GM23338 (cell line): ENCODE measurements at regions not wholly inside any gene's neighbourhood (a gene's known extent, or its start where the extent isn't known, plus 50 kb on each side); places are given as distances from the start of the nearest gene placed in this dataset.

ENCODE experiments used
- ATAC-seq: fragments of 200-7000 bp; cut with Tn5 transposase; 3 replicates; pipeline ENCODE4 v1.9.1; 2020
- DNase-seq: peaks from one replicate; pipeline ENCODE4 v3.0.0-alpha.2; 2015; ENCODE audit warnings: low spot score
- H2AFZ ChIP-seq: fragments of 200-600 bp; sonication (generic); 2 replicates; pipeline ENCODE4 v1.8.0; 2016; ENCODE audit warnings: antibody characterized with exemption, mild to moderate bottlenecking, moderate library complexity
- H3F3A ChIP-seq: fragments of 200-600 bp; sonication (generic); replicated peaks from 2 replicates; pipeline ENCODE4 v1.8.0; 2017; ENCODE audit warnings: antibody characterized with exemption, mixed run types, low read depth
- H3K27ac ChIP-seq: fragments of 200-600 bp; sonication (generic); 2 replicates; pipeline ENCODE4 v1.6.1; 2016; ENCODE audit warnings: low read depth
- H3K27me3 ChIP-seq: fragments of 200-600 bp; sonication (generic); 2 replicates; pipeline ENCODE4 v1.8.0; 2016; ENCODE audit warnings: mild to moderate bottlenecking, mixed run types, moderate library complexity; ENCODE audit not compliant: insufficient read depth
- H3K36me3 ChIP-seq: fragments of 200-600 bp; sonication (generic); 2 replicates; pipeline ENCODE4 v1.8.0; 2016; ENCODE audit warnings: mild to moderate bottlenecking; ENCODE audit not compliant: insufficient read depth
- H3K4me1 ChIP-seq: fragments of 200-600 bp; sonication (generic); 2 replicates; pipeline ENCODE4 v1.8.0; 2016; ENCODE audit warnings: mild to moderate bottlenecking, moderate library complexity; ENCODE audit not compliant: insufficient read depth
- H3K4me2 ChIP-seq: fragments of 200-600 bp; sonication (generic); 2 replicates; pipeline ENCODE4 v1.7.1; 2017; ENCODE audit warnings: mixed run types
- H3K4me3 ChIP-seq: fragments of 200-600 bp; sonication (generic); 2 replicates; pipeline ENCODE4 v1.6.1; 2016; ENCODE audit warnings: mixed run types
- H3K79me2 ChIP-seq: fragments of 200-600 bp; sonication (generic); replicated peaks from 2 replicates; pipeline ENCODE4 v1.8.0; 2017; ENCODE audit warnings: mild to moderate bottlenecking; ENCODE audit not compliant: insufficient read depth
- H3K9me2 ChIP-seq: fragments of 200-600 bp; sonication (generic); 2 replicates; pipeline ENCODE4 v1.8.0; 2017; ENCODE audit not compliant: insufficient read depth
- H4K20me1 ChIP-seq: fragments of 200-600 bp; sonication (generic); replicated peaks from 2 replicates; pipeline ENCODE4 v1.8.0; 2017; ENCODE audit warnings: mild to moderate bottlenecking; ENCODE audit not compliant: insufficient read depth
- H3K27ac Mint-ChIP-seq: 2 replicates; pipeline ENCODE4 v1.8.0; 2020; ENCODE audit warnings: inconsistent platforms, mild to moderate bottlenecking, moderate library complexity, mixed read lengths
- H3K27me3 Mint-ChIP-seq: 3 replicates; pipeline ENCODE4 v1.8.0; 2022; ENCODE audit warnings: low read depth, mild to moderate bottlenecking, moderate library complexity, mixed read lengths, inconsistent platforms; ENCODE audit not compliant: insufficient read depth, poor library complexity
- H3K36me3 Mint-ChIP-seq: 3 replicates; pipeline ENCODE4 v1.8.0; 2021; ENCODE audit warnings: low read depth, mild to moderate bottlenecking, inconsistent platforms, moderate library complexity, mixed read lengths
- H3K4me1 Mint-ChIP-seq: 3 replicates; pipeline ENCODE4 v1.8.0; 2020; ENCODE audit warnings: mild to moderate bottlenecking, inconsistent platforms, mixed read lengths
- H3K4me3 Mint-ChIP-seq: 3 replicates; pipeline ENCODE4 v1.8.0; 2021; ENCODE audit warnings: moderate library complexity, mild to moderate bottlenecking, inconsistent platforms, mixed read lengths
- H3K9me3 Mint-ChIP-seq: 3 replicates; pipeline ENCODE4 v1.8.0; 2020; ENCODE audit warnings: moderate library complexity, mild to moderate bottlenecking, inconsistent platforms, mixed read lengths
- CREB1 ChIP-seq: fragments of 250-450 bp; sonication (Bioruptor Pico); IDR thresholded peaks from 2 replicates; pipeline ENCODE4 v1.5.0; 2020; ENCODE audit warnings: low read depth, mild to moderate bottlenecking, moderate library complexity
- CTCF ChIP-seq, 2 experiments: fragments of 200-600 bp in 1 of 2; sonication (generic) in 1 of 2; conservative IDR thresholded peaks; 2 replicates each; pipeline versions ENCODE4 v1.5.1 to v1.6.1; 2016 to 2017; ENCODE audit warnings: antibody characterized with exemption in 2 of 2, low read depth in 2 of 2, mild to moderate bottlenecking in 2 of 2, moderate library complexity in 1 of 2
- EZH2 ChIP-seq: fragments of 200-600 bp; sonication (generic); IDR thresholded peaks from one replicate; pipeline ENCODE4 v1.8.0; 2017; ENCODE audit warnings: antibody characterized with exemption, mild to moderate bottlenecking, low read depth; ENCODE audit not compliant: unreplicated experiment
- JUNB ChIP-seq: IDR thresholded peaks from one replicate; pipeline ENCODE4 v1.6.1; 2016; ENCODE audit warnings: antibody characterized with exemption; ENCODE audit not compliant: unreplicated experiment
- NANOG ChIP-seq: IDR thresholded peaks from 2 replicates; pipeline ENCODE4 v1.6.1; 2016; ENCODE audit warnings: antibody characterized with exemption, borderline replicate concordance
- REST ChIP-seq: IDR thresholded peaks from one replicate; pipeline ENCODE4 v1.6.1; 2018; ENCODE audit warnings: antibody characterized with exemption; ENCODE audit not compliant: unreplicated experiment
- ZNF114 ChIP-seq: fragments of 250-450 bp; sonication (Bioruptor Pico); IDR thresholded peaks from 2 replicates; pipeline ENCODE4 v1.5.0; 2020; ENCODE audit warnings: mild to moderate bottlenecking, moderate library complexity
- ZNF331 ChIP-seq: fragments of 250-450 bp; sonication (Bioruptor Pico); IDR thresholded peaks from 2 replicates; pipeline ENCODE4 v1.5.0; 2020; ENCODE audit warnings: low read depth, mild to moderate bottlenecking, moderate library complexity
- ZNF462 ChIP-seq: fragments of 250-450 bp; sonication (Bioruptor Pico); IDR thresholded peaks from 2 replicates; pipeline ENCODE4 v1.5.0; 2020; ENCODE audit warnings: mild to moderate bottlenecking, moderate library complexity

- no peak for TF ChIP-seq ZNF462
- no peak for TF ChIP-seq ZNF331 (CRISPR knock-in tag)
- TF ChIP-seq JUNB = no peak
- no peak for TF ChIP-seq CREB1
Measured at GRCh38 chr5:104977529-104977928, 1414.9 kb upstream of the NUDT12 start (continued).

GRCh38 chr5:104967806-104968410, 1405.3 kb upstream of the NUDT12 start:
- Histone ChIP-seq H3F3A (no peaks in the 10 kb centered on the region), H3K27ac (no peak overlapping the region), H4K20me1 (no peaks in the 10 kb centered on the region), H3K27me3 (no peaks in the 10 kb centered on the region), H3K79me2 (no peaks in the 10 kb centered on the region), H3K4me2 (no peak overlapping the region), H3K4me3 (no peak overlapping the region), H3K4me1 (no peaks in the 10 kb centered on the region), H3K36me3 (no peaks in the 10 kb centered on the region), H2AFZ (no peak overlapping the region), H3K9me2 (no peaks in the 10 kb centered on the region)
- ATAC-seq (no peak), DNase-seq (no peak)
- Mint-ChIP-seq H3K27ac (no peak overlapping the region), H3K4me1 (no peaks in the 10 kb centered on the region; the same call in 2 of the 3 replicates), H3K9me3 (no peaks in the 10 kb centered on the region), H3K4me3 (no peak overlapping the region), H3K36me3 (no peaks in the 10 kb centered on the region), H3K27me3 (no peaks in the 10 kb centered on the region)
- TF ChIP-seq ZNF331 (CRISPR knock-in tag) (no peak), REST (no peak), CREB1 (no peak), CTCF (conservative IDR thresholded peaks at IDR 0.05; ENCODE audit: low read depth in 2 of 2) (no peak), ZNF114 (CRISPR knock-in tag) (no peak), EZH2 (no peak), NANOG (no peak)
